ENCODE measurements at regions not wholly inside any gene's neighbourhood (a gene's known extent, or its start where the extent isn't known, plus 50 kb on each side); places are given as distances from the start of the nearest gene placed in this dataset.

DNA sequence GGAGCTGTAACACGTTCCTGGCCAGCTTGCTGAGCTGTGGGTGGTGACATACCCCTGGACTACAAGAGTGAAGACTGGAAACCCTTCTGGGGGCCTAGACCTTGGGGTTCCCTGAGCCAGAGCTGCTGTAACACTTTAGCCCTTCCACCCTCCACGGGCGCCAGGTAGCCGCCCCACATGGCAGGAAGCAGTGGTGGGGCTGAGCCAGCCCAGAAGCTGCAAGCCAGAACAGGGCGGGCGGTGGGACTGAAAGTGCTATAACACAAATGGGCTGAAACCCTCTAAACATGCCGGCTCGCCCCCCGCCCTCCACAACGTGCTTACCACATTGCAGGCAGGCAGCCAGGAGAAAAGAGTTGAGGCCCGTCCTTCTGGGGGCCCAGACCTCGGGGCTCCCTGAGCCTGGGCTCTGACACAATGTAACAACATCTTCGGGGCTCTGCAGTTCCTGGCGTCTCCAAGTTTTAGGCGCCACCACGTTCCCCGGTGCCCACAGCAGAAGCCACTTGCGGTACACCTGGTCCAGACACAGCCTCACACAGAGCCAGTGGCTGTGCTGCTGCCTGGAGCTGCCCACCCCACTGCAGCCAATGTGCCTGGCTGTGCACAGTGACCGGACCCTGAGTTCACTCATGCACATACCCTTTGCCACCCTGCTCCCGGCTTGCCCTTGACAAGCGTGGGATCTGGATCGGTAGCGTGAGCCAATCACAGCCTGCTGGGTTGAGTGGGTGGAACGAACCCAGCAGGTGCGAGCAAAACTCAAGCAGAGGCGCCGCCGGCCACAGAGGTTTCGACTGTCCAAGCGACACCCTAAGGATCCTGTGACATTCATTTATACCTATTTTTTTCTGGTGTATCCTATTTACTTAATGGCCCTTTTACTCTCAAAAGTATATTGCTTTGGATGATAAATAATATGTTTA lies 127.4 kb upstream of the FHL2 start:
- no peaks in the 10 kb centered on the region for H3K36me3 Mint-ChIP-seq
- peaks cover 9% of the 10 kb centered on the region for H3K27me3 Mint-ChIP-seq
- no peak for DNase-seq
- H3K27ac Mint-ChIP-seq, result no peak overlapping the region
- no peak for ATAC-seq
- H3K4me3 Mint-ChIP-seq, result no peak overlapping the region
- CTCF ChIA-PET, result interaction anchor here (0.8 to 1.3 kb wide), 3 partner anchors 18 to 157 kb away, joined by 3 read pairs; no protein-coding TSS in a partner anchor
- no peaks in the 10 kb centered on the region for H3K4me1 Mint-ChIP-seq
- no peaks in the 10 kb centered on the region for H3K9me3 Mint-ChIP-seq (ENCODE audit: low read depth)

DNA sequence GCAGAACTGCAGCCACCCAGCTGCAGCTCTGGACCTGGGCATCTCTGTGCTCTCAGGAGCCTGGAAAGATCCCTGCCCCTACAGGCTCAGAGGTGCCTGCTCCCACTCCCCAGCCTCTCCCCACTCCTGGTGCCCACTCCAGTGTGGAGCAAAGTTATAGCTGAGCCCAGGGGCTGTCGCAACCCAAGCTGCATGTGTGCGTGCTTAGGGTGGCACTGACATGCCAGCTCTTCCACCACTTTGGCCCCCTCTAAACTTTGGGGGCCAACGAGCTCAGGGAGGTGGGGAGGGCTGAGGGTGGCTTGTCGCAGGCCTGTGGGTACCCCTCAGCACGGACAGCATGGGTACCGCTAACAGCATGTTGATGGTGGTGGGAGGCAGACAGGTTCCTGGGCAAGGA lies 126.3 kb upstream of the FHL2 start:
- CTCF ChIA-PET, result interaction anchor here (0.8 kb wide), 1 partner anchor 20 kb away, joined by 3 read pairs; no protein-coding TSS in a partner anchor
- ATAC-seq (no peak), DNase-seq (no peak)
- Mint-ChIP-seq H3K36me3 (no peaks in the 10 kb centered on the region), H3K27me3 (peaks cover 11% of the 10 kb centered on the region), H3K4me1 (no peaks in the 10 kb centered on the region), H3K27ac (no peak overlapping the region), H3K4me3 (no peak overlapping the region), H3K9me3 (ENCODE audit: low read depth) (no peaks in the 10 kb centered on the region)

DNA sequence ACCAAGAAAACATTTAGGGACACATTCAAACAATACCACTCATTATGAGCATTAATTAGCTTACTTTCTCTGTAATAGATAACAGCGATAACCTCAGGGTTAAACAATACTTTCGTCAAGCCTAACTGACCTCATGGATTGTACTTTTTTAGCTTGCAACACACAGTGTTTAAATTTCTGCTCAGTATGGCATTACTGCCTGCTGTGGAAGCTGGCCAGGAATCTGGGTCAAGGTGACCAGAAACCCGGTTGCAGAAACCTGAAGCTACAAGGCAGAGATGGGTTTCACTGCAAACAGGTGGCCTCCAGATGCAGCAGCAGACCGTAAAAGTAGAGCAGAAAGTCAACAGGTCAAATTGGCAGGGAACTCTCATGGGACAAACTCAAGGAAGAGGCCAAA lies 123.8 kb upstream of the FHL2 start:
- Mint-ChIP-seq H3K27me3 (peaks cover 7% of the 10 kb centered on the region), H3K9me3 (ENCODE audit: low read depth) (no peaks in the 10 kb centered on the region), H3K36me3 (no peaks in the 10 kb centered on the region), H3K4me3 (no peak overlapping the region), H3K27ac (no peak overlapping the region), H3K4me1 (no peaks in the 10 kb centered on the region)
- CTCF ChIA-PET, result interaction anchor here (3.3 to 4.2 kb wide), 2 partner anchors 125 to 154 kb away, joined by 10 to 48 read pairs; partner anchors contain the start of gene FHL2
- DNase-seq (no peak), ATAC-seq (no peak)

DNA sequence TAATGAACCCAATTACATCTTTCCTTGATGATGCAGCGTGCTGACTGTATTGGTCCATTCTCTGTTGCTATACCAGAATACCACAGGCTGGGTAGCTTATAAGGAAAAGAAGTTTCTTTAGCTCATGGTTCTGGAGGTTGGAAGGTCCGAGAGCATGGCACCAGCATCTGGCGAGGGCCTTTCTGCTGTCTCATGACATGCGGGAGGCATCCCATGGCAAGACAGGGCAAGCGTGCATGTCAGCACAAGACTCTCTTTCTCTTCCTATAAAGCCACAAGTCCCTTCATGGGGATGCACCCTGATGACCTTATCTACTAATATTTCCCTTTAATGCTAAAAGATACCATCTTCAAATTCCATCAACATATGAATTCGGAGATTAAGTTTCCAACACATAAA lies 122.8 kb upstream of the FHL2 start:
- CTCF ChIA-PET, result interaction anchor here (0.9 to 4.2 kb wide), 15 partner anchors 9 to 183 kb away, joined by 3 to 48 read pairs (median 4); partner anchors contain the start of gene FHL2
- Mint-ChIP-seq H3K9me3 (ENCODE audit: low read depth) (no peaks in the 10 kb centered on the region), H3K4me1 (no peaks in the 10 kb centered on the region), H3K27ac (no peak overlapping the region), H3K4me3 (no peak overlapping the region), H3K36me3 (no peaks in the 10 kb centered on the region), H3K27me3 (peaks cover 4% of the 10 kb centered on the region)
- ATAC-seq, result no peak
- DNase-seq, result no peak

DNA sequence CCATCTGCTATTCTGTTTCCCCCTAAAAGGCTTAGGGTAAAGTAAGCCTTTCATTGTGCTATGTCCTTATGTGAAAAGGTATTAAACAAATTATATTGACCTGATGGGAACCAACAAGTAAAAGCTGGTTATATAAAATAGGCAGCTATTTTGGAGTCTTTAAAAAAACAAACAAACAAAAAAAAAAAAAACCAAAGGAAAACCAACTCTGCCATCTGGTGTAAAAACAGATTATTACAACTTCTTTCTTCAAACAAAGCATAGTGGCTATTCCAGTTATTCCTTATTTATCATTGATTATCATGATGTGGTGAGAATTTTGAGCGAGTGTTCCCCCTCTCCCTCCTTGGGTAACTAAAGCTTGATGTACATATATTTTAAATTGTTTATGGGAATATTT lies 122.3 kb upstream of the FHL2 start:
- no peak overlapping the region for H3K27ac Mint-ChIP-seq
- ATAC-seq (no peak), DNase-seq (no peak)
- no peaks in the 10 kb centered on the region for H3K9me3 Mint-ChIP-seq (ENCODE audit: low read depth)
- H3K36me3 Mint-ChIP-seq, result no peaks in the 10 kb centered on the region
- CTCF ChIA-PET, result interaction anchor here (0.9 to 4.2 kb wide), 15 partner anchors 9 to 183 kb away, joined by 3 to 48 read pairs (median 4); partner anchors contain the start of gene FHL2
- no peak overlapping the region for H3K4me3 Mint-ChIP-seq
- no peaks in the 10 kb centered on the region for H3K4me1 Mint-ChIP-seq
- H3K27me3 Mint-ChIP-seq, result peaks cover 4% of the 10 kb centered on the region

DNA sequence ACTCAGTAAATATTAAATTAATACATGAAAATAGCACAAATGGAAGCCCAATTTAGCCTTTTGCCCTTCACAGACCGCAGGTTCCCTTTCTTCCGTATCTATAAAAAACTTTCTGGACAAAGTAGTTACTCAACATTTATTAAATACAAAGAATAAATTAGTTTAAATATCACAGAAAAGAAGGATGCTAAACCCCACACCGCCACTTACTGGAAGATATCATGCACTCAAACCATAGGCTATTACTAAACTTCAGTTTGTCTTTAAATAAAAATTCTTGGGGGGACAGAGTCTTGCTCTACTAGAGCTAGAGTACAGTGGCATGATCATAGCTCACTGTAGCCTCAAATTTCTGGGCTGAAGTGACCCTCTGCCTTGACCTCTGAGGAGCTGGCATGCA lies 120.7 kb upstream of the FHL2 start:
- Mint-ChIP-seq H3K36me3 (no peaks in the 10 kb centered on the region), H3K4me3 (no peak overlapping the region), H3K27me3 (peaks cover 10% of the 10 kb centered on the region), H3K4me1 (no peaks in the 10 kb centered on the region), H3K27ac (no peak overlapping the region), H3K9me3 (ENCODE audit: low read depth) (no peaks in the 10 kb centered on the region)
- no peak for DNase-seq
- no peak for ATAC-seq
- CTCF ChIA-PET, result interaction anchor here (0.6 to 1.3 kb wide), 3 partner anchors 44 to 175 kb away, joined by 3 to 9 read pairs (median 3); no protein-coding TSS in a partner anchor

DNA sequence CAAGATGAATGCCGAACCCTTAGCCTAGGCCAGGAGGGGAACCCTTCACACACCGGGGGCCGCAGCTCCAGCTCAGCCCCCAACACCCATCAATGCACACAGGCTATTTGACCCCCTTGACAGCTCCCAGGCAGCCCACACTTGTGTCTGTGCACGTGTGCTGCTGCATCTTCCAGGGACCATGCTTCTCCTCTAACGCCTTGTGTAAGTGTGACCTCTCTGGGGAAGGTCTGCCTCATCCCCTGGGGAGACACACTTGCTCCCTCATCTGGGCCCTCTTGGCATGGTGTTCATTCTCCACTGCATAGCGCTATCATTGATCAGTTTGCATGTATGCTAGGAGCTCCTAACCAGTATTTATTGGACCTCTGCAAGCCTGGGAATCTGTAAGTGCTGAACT lies 120.0 kb upstream of the FHL2 start:
- no peaks in the 10 kb centered on the region for H3K36me3 Mint-ChIP-seq
- H3K9me3 Mint-ChIP-seq (ENCODE audit: low read depth), result no peaks in the 10 kb centered on the region
- ATAC-seq (no peak), DNase-seq (no peak)
- CTCF ChIA-PET, result interaction anchor here (0.6 to 1.0 kb wide), 2 partner anchors 9 to 45 kb away, joined by 3 to 4 read pairs; no protein-coding TSS in a partner anchor
- H3K4me1 Mint-ChIP-seq, result no peaks in the 10 kb centered on the region
- H3K4me3 Mint-ChIP-seq, result no peak overlapping the region
- no peak overlapping the region for H3K27ac Mint-ChIP-seq
- H3K27me3 Mint-ChIP-seq, result peaks cover 15% of the 10 kb centered on the region

DNA sequence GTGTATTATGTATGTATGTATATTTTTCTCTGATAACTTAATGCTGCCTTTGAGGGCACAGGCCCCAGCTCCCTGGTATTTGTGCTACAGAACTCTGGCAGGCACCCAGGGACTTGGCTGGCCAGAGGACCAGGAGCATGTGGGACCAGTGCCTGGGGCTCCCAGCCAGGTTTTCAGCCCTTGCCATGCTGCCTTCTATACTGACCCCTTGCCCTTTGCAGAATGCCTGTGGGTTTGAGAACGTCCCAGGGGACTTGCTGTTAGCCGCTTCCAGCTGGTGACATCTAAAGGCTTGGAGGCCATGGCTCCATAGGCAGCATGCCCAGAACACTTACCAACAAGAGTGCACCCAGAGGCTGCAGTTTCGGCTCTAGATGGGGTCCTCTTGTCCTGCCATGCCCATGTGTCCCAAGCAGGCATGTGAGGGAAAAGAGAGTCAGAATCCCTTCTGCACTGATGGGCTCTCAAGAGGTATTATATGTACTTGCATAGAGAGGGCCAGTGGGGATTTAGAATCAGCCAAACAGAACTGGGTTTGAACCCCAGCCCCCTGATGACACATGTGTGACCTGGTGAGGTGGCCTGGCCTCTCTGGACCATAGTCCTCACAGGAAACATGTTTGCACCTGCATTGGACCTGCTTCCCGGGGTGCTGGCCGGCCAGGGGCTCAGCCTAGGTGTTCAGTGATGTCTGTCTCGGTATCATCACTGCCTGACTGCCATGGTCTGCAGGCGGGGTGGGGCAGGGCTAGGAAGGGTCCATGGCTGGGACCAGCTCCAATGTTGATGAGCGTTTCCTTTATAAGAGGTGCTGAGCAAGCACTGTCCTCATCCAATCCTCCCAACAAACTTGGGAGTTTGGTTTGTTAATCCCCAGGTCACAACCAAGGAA lies 119.2 kb upstream of the FHL2 start:
- DNase-seq (no peak), ATAC-seq (no peak)
- Mint-ChIP-seq H3K4me3 (no peak overlapping the region), H3K27ac (no peak overlapping the region), H3K36me3 (no peaks in the 10 kb centered on the region), H3K27me3 (peaks cover 20% of the 10 kb centered on the region), H3K9me3 (ENCODE audit: low read depth) (no peaks in the 10 kb centered on the region), H3K4me1 (no peaks in the 10 kb centered on the region)
- CTCF ChIA-PET, result interaction anchor here (1.0 to 1.1 kb wide), 2 partner anchors 9 to 28 kb away, joined by 3 to 4 read pairs; no protein-coding TSS in a partner anchor

DNA sequence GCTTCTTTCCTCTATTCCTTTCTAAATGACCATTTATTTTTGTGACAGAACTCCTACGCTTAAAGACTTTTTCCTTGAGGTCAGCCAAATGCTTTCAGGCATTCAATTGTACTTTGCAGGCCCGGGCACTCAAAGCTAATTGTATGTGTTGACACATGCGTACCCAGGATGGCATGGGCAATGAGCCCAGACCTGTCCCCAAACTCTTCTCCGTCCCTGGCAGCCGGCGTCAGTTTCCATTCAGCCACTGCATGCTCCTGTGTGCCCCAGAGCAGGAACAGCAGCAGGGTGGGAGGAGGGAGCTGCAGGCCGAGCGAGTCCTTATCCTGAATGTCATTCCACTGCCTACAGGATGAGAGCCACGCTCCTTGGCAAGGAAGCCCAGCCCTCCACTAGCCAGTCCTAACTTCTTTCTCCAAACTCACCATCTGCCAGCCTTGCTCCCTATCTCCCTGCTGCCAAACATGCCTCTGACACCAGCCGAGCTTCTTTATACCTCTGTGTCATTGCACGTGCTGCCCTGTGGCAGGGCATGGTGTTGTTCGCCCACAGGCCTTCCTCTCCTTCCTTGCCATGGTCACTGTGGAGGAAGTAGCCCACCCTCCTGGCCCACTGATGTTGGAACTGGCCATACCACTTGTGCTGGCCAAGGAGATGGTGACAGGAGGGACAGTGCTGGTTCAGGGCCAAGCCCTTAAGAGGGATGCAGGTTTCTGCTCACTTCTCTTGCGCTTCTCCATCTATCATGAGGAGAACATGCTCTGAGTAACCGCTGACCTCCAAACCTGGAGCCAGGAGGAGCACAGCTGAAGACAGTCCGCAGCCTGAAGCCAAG lies 116.9 kb upstream of the FHL2 start:
- CTCF ChIA-PET, result interaction anchor here (1.1 kb wide), 1 partner anchor 180 kb away, joined by 3 read pairs; no protein-coding TSS in a partner anchor
- Mint-ChIP-seq H3K27ac (no peak overlapping the region), H3K27me3 (peaks cover 36% of the 10 kb centered on the region), H3K36me3 (no peaks in the 10 kb centered on the region), H3K4me3 (no peak overlapping the region), H3K9me3 (ENCODE audit: low read depth) (no peaks in the 10 kb centered on the region), H3K4me1 (no peaks in the 10 kb centered on the region)
- DNase-seq (no peak), ATAC-seq (no peak)

DNA sequence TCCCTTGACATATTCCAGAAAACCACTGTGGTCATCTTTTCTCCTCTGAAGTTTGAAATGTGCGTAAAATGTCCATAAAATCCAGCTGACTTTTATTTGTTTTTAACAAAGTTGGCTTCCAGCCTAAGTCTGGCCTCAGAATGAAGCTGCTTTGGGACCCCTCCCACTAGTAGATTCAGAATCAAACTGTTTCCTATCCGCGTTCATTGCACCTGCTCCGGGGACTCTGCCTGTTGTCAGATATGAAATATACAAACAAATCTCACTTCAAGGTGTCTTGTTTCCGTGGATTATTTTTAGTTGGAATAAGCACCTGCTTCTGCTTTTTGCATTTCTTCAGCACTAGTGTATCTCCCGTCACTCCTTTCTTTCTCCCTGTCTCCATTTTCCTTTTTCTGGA lies 115.7 kb upstream of the FHL2 start:
- no peaks in the 10 kb centered on the region for H3K9me3 Mint-ChIP-seq (ENCODE audit: low read depth)
- H3K4me1 Mint-ChIP-seq, result no peaks in the 10 kb centered on the region
- ATAC-seq, result no peak
- CTCF ChIA-PET, result interaction anchor here (1.1 kb wide), 1 partner anchor 179 kb away, joined by 3 read pairs; no protein-coding TSS in a partner anchor
- peaks cover 38% of the 10 kb centered on the region for H3K27me3 Mint-ChIP-seq
- no peaks in the 10 kb centered on the region for H3K36me3 Mint-ChIP-seq
- H3K4me3 Mint-ChIP-seq, result no peak overlapping the region
- no peak overlapping the region for H3K27ac Mint-ChIP-seq
- no peak for DNase-seq

DNA sequence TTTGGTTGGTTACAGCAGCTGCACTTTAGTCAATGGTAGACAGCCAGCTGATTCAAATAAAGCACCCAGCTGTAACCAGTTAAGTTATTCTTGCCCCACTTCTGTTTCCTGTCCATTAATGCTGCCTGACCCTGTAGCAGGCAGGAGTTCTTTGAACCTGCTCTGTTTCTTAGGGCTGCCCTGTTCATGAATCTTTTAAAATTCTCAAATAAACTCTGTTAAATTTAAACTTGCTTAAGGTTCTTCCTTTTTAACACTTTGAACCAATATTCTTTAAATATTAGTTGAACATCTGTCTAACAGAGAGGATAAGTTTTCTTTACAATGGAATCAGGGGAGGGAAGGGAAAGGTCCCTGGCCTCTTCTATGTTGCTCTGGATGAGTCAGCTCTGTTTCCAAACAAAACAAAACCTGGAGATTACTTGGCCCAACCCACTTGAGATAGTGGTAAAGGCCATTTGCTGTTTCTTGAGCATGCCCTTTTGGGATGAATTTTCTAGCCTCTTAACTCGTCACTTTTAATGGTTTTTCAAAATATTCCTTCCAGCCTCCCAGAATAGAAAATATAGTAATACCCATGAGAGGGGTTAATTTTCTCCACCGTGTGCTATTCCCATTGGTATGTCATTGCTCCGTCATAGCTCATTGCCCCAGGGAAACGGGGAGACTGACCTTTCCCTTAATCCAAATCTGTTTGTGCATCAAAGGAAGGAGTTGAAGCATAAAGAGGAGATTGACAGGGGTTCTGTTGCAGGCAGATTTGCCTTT lies 112.1 kb upstream of the FHL2 start:
- H3K27ac Mint-ChIP-seq, result no peak overlapping the region
- no peaks in the 10 kb centered on the region for H3K36me3 Mint-ChIP-seq
- no peak for DNase-seq
- H3K27me3 Mint-ChIP-seq, result peaks cover 38% of the 10 kb centered on the region
- CTCF ChIA-PET, result interaction anchor here (1.5 kb wide), 1 partner anchor 140 kb away, joined by 3 read pairs; no protein-coding TSS in a partner anchor
- no peaks in the 10 kb centered on the region for H3K9me3 Mint-ChIP-seq (ENCODE audit: low read depth)
- no peak for ATAC-seq
- H3K4me3 Mint-ChIP-seq, result no peak overlapping the region
- no peaks in the 10 kb centered on the region for H3K4me1 Mint-ChIP-seq
